Heart left ventricle (tissue), 16 donors: ENCODE measurements at regions not wholly inside any gene's neighbourhood (a gene's known extent, or its start where the extent isn't known, plus 50 kb on each side); places are given as distances from the start of the nearest gene placed in this dataset.
A peak's percentile ranks its signal among the peaks of the same experiment; 100 is the strongest.

Experiments used
- ATAC-seq, 4 donors: fragments of 200-7000 bp; cut with Tn5 transposase; one replicate each; pipeline ENCODE4 v1.9.1; 2020 to 2022; ENCODE audit warnings: moderate library complexity in 4 of 4, mild to moderate bottlenecking in 3 of 4, moderate number of reproducible peaks in 1 of 4
- DNase-seq, 5 donors: peaks; one replicate each; pipeline ENCODE4 v3.0.0-alpha.2; 2020
- H3K27ac ChIP-seq, 12 donors: fragments of 200-600 bp; sonication (generic) in 4 of 12; one replicate each; pipeline versions ENCODE4 v1.5.0 to v1.8.0; 2016 to 2022; ENCODE audit warnings: mild to moderate bottlenecking in 2 of 12
- H3K27me3 ChIP-seq, 9 donors: fragments of 200-600 bp; sonication (generic) in 2 of 9; one replicate each; pipeline versions ENCODE4 v1.5.1 to v1.8.0; 2016 to 2022; ENCODE audit warnings: mild to moderate bottlenecking in 3 of 9
- H3K36me3 ChIP-seq, 9 donors: fragments of 200-600 bp; sonication (generic) in 2 of 9; one replicate each; pipeline versions ENCODE4 v1.5.0 to v1.8.0; 2018 to 2022; ENCODE audit warnings: mild to moderate bottlenecking in 2 of 9
- H3K4me1 ChIP-seq, 12 donors: fragments of 200-600 bp; sonication (generic) in 4 of 12; one replicate each; pipeline versions ENCODE4 v1.5.0 to v1.8.0; 2016 to 2022; ENCODE audit warnings: mild to moderate bottlenecking in 3 of 12
- H3K4me3 ChIP-seq, 12 donors: fragments of 200-600 bp; sonication (generic) in 4 of 12; one replicate each; pipeline versions ENCODE4 v1.5.0 to v1.8.0; 2017 to 2022; ENCODE audit warnings: mild to moderate bottlenecking in 9 of 12, moderate library complexity in 4 of 12
- H3K9me3 ChIP-seq, 12 donors: fragments of 200-600 bp; sonication (generic) in 4 of 12; one replicate each; pipeline versions ENCODE4 v1.5.0 to v1.8.0; 2016 to 2022; ENCODE audit warnings: mild to moderate bottlenecking in 1 of 12
- POLR2A ChIP-seq, 2 donors: fragments of 450-650 bp; IDR thresholded peaks; one replicate each; pipeline ENCODE4 v1.6.1; 2017; ENCODE audit warnings: antibody characterized with exemption in 2 of 2, mild to moderate bottlenecking in 2 of 2, moderate library complexity in 2 of 2
- WGBS, 4 donors: extraction: QIAGEN DNeasy Blood & Tissue Kit in 2 of 4; methylation state at CpG; one replicate each; pipeline versions ENCODE4 v1.1.5 to v1.1.7; 2013 to 2018; 5-methylcytosine and 5-hydroxymethylcytosine counted together
- intact Hi-C, 10 donors: fragments of 100-400 bp; cut with DNase I; formaldehyde crosslinking; loops; one replicate each; pipeline versions ENCODE4 v1.11.1 to v1.14.2; 2022
- TF ChIP-seq, protein P1 (sequence below), 12 donors: fragments of 200-600 bp; sonication (generic) in 4 of 12; IDR thresholded peaks; one replicate each; pipeline versions ENCODE4 v1.5.0 to v1.8.0; 2018 to 2022; ENCODE audit warnings: antibody characterized with exemption in 12 of 12, mild to moderate bottlenecking in 5 of 12
- donor health status: ischemic (EF 13 %, LVEDD 7.1; RV severe dilation, severe dysfunction).
- donor health status: healthy with polysubstance abuse.
- donor health status: DM: no; HTN: yes; CAD: no.
- donor health status: DM: no; HTN: no; CAD: no.
- donor health status: ischemic (EF 25% LVEDD 6.9; RV normal size, moderate dysfunction).
- donor health status: ischemic (EF 25% LVEDD 5.7; RV mildly dilated, moderate dysfunction).
- donor health status: healthy.
- donor health status: DM: yes; HTN: yes; CAD: no.
- donor health status: ischemic (EF 35%, LVEDD 5.7; RV mildly dilated, moderate dysfunction).
- donor health status: nonischemic (EF 11% LVEDD 7.7; RV severe dilation, severe dysfunction).
- donor health status: DM: yes; HTN: yes; CAD: no.
- donor health status: PGD.
- donor health status: ischemic (EF 29% LVEDD 5.4; RV normal size, mild dysfunction).
- donor health status: nonischemic (EF 23%, LVEDD 6.1; RV moderate dilation, normal function).

DNA sequence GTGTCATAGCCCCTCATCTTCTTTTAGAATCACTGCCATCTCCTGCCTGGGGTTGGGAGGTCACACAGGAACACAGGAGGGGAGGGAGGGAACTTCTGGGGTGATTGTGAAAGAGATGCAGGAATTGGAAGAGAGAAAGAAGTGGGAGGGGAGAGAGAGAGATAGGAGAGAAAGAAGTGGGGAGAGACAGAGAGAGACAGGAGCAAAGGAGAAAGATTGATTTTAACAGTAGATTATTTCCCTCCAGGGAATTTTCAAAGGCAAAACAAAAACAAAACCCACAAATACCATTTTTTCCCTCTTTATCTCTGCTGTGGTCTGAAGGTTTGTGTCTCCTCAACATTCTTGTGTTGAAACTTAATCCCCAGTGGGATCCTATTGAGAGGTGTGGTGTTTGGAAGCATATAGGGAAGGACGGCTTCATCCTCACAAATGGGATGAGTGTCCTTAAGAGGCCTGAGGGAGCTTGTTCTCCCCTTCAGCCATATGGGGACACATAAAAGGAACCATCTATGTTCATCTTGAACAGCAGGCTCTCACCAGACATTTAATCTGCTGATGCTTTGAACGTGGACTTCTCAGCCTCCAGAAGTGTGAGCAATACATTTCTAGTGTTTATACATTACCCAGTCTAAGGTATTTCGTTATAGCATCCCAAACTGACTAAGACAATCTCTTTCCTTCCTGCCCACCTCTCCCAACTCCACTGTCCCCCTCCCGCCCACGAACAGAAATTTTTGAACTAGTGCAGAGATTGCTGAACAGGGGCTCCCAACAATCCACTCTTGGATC is 134.9 kb upstream of the MAX start:
- no peaks in the 10 kb centered on the region for H3K36me3 ChIP-seq
- DNase-seq, result no peak
- intact Hi-C loops, result loop anchor here in 1 of 10 donors (5.0 kb wide), 1 partner anchor 175 kb away; the partner anchor contains the start of gene FUT8
- TF ChIP-seq, protein P1, sequence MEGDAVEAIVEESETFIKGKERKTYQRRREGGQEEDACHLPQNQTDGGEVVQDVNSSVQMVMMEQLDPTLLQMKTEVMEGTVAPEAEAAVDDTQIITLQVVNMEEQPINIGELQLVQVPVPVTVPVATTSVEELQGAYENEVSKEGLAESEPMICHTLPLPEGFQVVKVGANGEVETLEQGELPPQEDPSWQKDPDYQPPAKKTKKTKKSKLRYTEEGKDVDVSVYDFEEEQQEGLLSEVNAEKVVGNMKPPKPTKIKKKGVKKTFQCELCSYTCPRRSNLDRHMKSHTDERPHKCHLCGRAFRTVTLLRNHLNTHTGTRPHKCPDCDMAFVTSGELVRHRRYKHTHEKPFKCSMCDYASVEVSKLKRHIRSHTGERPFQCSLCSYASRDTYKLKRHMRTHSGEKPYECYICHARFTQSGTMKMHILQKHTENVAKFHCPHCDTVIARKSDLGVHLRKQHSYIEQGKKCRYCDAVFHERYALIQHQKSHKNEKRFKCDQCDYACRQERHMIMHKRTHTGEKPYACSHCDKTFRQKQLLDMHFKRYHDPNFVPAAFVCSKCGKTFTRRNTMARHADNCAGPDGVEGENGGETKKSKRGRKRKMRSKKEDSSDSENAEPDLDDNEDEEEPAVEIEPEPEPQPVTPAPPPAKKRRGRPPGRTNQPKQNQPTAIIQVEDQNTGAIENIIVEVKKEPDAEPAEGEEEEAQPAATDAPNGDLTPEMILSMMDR (IDR thresholded peaks at IDR 0.05), result no peak
- TF ChIP-seq POLR2A (IDR thresholded peaks at IDR 0.05), result no peak
- no peak overlapping the region for H3K27ac ChIP-seq
- H3K4me3 ChIP-seq, result no peak overlapping the region
- peaks cover 0 to 22% (median 4%) of the 10 kb centered on the region in 12 donors for H3K4me1 ChIP-seq
- no peaks in the 10 kb centered on the region for H3K27me3 ChIP-seq
- no peak for ATAC-seq
- no peaks in the 10 kb centered on the region for H3K9me3 ChIP-seq
- 81 to 95% (median 86%) methylated on average over 5 of the region's 5 CpGs for WGBS, 4 donors

DNA sequence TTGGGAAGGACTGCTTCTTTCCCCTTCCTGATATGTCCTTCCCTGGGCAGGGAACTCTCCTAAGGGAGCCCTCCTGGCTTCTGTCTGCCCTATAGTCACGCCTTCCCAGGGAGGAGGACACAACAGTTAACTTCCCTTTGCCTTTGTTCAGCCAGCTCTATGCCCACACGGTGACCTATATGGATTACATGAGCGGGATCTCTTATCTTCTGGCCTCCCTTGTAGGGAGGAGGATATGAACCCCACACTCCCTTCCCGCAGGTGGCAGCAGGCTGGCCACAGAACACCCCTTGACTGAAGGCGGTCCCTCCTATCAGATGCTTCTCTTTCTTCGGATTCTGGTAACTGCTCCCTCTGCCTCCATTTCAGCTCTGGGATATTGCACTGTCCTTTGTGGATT is 135.6 kb upstream of the MAX start:
- no peak for TF ChIP-seq POLR2A (IDR thresholded peaks at IDR 0.05)
- no peak for DNase-seq
- no peak for ATAC-seq

DNA sequence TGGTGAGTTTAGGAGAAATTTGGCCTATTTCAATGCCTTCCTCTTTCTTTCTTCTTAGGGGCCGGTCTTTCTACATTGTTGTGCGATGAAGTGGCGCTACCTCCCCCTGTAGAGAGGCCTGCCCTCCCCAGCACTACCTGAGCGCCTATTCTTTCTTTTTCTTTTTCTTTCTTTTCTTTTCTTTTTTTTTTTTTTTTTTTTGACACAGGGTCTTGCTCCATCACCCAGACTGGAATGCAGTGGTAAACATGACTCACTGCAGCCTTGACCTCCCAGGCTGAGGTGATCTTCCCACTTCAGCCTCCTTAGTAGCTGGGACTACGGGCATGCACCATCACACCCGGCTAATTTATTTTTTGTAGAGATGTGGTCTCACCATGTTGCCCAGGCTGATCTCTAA is 136.1 kb upstream of the MAX start:
- intact Hi-C loops, result loop anchor here in 1 of 10 donors (5.0 kb wide), 1 partner anchor 174 kb away; the partner anchor contains the start of gene FUT8
- H3K4me3 ChIP-seq, result no peak overlapping the region
- peak overlapping the region in 1 of 12 donors; percentile 24 for H3K27ac ChIP-seq
- 84 to 99% (median 98%) methylated on average over 6 of the region's 6 CpGs for WGBS, 4 donors
- TF ChIP-seq, protein P1 (IDR thresholded peaks at IDR 0.05), result no peak
- no peak for TF ChIP-seq POLR2A (IDR thresholded peaks at IDR 0.05)
- no peak for DNase-seq
- no peak for ATAC-seq
- H3K9me3 ChIP-seq, result no peaks in the 10 kb centered on the region
- no peaks in the 10 kb centered on the region for H3K36me3 ChIP-seq
- no peaks in the 10 kb centered on the region for H3K27me3 ChIP-seq
- peaks cover 0 to 22% (median 4%) of the 10 kb centered on the region in 12 donors for H3K4me1 ChIP-seq

More for the DNA sequence above, 135.6 kb upstream of the MAX start:
- H3K4me3 ChIP-seq, result no peak overlapping the region
- H3K9me3 ChIP-seq, result no peaks in the 10 kb centered on the region
- H3K4me1 ChIP-seq, result peaks cover 0 to 22% (median 4%) of the 10 kb centered on the region in 12 donors
- H3K27ac ChIP-seq, result no peak overlapping the region
- no peaks in the 10 kb centered on the region for H3K36me3 ChIP-seq
- H3K27me3 ChIP-seq, result no peaks in the 10 kb centered on the region
- 81 to 83% (median 82%) methylated on average over 6 of the region's 6 CpGs for WGBS, 4 donors
- intact Hi-C loops, result loop anchor here in 1 of 10 donors (5.0 kb wide), 1 partner anchor 174 kb away; the partner anchor contains the start of gene FUT8

DNA sequence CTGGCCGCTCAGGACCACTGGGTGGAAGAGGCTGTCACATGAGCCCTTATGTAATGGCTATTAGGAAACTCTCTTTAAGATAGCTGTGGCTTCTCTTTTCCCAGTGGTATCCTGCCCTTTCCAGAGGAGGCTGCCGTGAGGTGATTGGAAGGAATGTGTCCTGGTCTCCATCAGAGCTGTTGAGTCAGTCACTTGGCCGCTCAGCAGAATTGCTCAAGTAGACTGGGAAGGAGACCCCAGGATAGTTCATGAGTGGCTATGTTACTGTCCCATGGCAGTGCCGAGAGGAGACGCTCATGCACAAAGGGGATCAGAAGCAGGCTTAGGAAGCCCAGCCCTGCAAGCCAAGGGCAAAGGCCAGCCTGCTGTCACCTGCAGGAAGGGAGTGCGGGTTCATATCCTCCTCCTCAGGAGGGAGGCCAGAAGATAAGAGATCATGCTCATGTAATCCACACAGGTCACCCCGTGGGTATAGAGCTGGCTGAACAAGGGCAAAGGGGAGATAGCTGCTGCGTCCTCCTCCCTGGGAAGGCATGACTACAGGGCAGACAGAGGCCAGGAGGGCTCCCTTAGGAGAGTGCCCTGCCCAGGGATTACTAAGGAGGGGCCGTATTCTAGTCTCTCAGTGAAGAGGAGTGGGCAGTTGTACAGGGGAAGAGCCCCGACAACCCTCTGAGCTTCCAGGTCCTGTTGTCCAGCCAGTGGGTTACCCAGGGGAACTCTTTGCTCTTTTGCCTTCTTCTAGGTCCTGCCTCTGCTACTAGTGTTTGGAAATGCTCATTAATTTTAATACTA is 137.0 kb upstream of the MAX start:
- DNase-seq (peak in 1 of 5 donors; percentile 31), ATAC-seq (peak in 3 of 4 donors; percentile 27 to 43 (median 30))
- WGBS, 4 donors, result 40 to 57% (median 54%) methylated on average over 10 of the region's 10 CpGs
- Histone ChIP-seq H3K27ac (peak overlapping the region in 4 of 12 donors; percentile 24 to 68 (median 34)), H3K4me1 (peaks cover 0 to 26% (median 4%) of the 10 kb centered on the region in 12 donors), H3K27me3 (no peaks in the 10 kb centered on the region), H3K36me3 (no peaks in the 10 kb centered on the region), H3K4me3 (no peak overlapping the region), H3K9me3 (no peaks in the 10 kb centered on the region)
- TF ChIP-seq POLR2A (IDR thresholded peaks at IDR 0.05), result no peak
- TF ChIP-seq, protein P1 (IDR thresholded peaks at IDR 0.05), result no peak
- intact Hi-C loops, result loop anchor here in 1 of 10 donors (5.0 kb wide), 1 partner anchor 173 kb away; the partner anchor contains the start of gene FUT8
